Epithelial cell of proximal tubule (primary cell): ENCODE measurements at regions not wholly inside any gene's neighbourhood (a gene's known extent, or its start where the extent isn't known, plus 50 kb on each side); places are given as distances from the start of the nearest gene placed in this dataset.

Source experiments
- DNase-seq: peaks from one replicate; pipeline ENCODE4 v3.0.0-alpha.2; 2011; ENCODE audit warnings: low read depth
- H3K4me3 ChIP-seq: 2 replicates; pipeline ENCODE4 v1.5.1; 2011; ENCODE audit warnings: low read depth, mild to moderate bottlenecking, low read length
- CTCF ChIP-seq: conservative IDR thresholded peaks from 2 replicates; pipeline ENCODE4 v1.5.1; 2012; ENCODE audit warnings: low read depth, mild to moderate bottlenecking, low read length

- no peak for TF ChIP-seq CTCF
- H3K4me3 ChIP-seq = no peak overlapping the region
- DNase-seq = no peak
Observed at GRCh38 chr10:62708569-62708968, 96.0 kb upstream of the ADO start.

GRCh38 chr10:62709200-62709599, 95.3 kb upstream of the ADO start:
- DNase-seq = no peak
- no peak overlapping the region for H3K4me3 ChIP-seq
- TF ChIP-seq CTCF = no peak

GRCh38 chr10:62710182-62710581, 94.3 kb upstream of the ADO start:
- no peak for TF ChIP-seq CTCF
- no peak for DNase-seq
- H3K4me3 ChIP-seq = no peak overlapping the region

GRCh38 chr10:62715383-62715782, 89.1 kb upstream of the ADO start:
- no peak for DNase-seq
- no peak for TF ChIP-seq CTCF
- H3K4me3 ChIP-seq = no peak overlapping the region

GRCh38 chr10:62718585-62718984, 85.9 kb upstream of the ADO start:
- H3K4me3 ChIP-seq = no peak overlapping the region
- no peak for TF ChIP-seq CTCF
- DNase-seq = no peak

GRCh38 chr10:62719061-62719460, 85.5 kb upstream of the ADO start:
- no peak for DNase-seq
- H3K4me3 ChIP-seq = no peak overlapping the region
- no peak for TF ChIP-seq CTCF

- TF ChIP-seq CTCF = no peak
Observed at GRCh38 chr10:62721687-62722086, 82.8 kb upstream of the ADO start.

More at GRCh38 chr10:62721687-62722086, 82.8 kb upstream of the ADO start:
- no peak for DNase-seq
- no peak overlapping the region for H3K4me3 ChIP-seq
